ACHN (cell line): ENCODE measurements at regions not wholly inside any gene's neighbourhood (a gene's known extent, or its start where the extent isn't known, plus 50 kb on each side); places are given as distances from the start of the nearest gene placed in this dataset.
"Not testable (repeated sequence)": the region's sequence is repeated elsewhere in the genome, so short reads cannot be mapped to it uniquely, and the experiment has no call there.

Source experiments
- DNase-seq: peaks from one replicate; pipeline ENCODE4 v3.0.0-alpha.2; 2015
- in situ Hi-C: cut with HindIII; loops from 2 replicates; pipeline ENCODE4 v1.10.0; 2017; ENCODE audit warnings: low sequenced_read_pairs, low pct_ligation_motif_present, low pct_unique_long_range_greater_than_20kb

- in situ Hi-C loops, DNase-seq: not testable (repeated sequence)
These were observed 226.2 kb upstream of the VSTM2A start for GRCh38 chr7:54315955-54316354.

- in situ Hi-C loops, result no loop called here
- no peak for DNase-seq
These were observed 215.5 kb upstream of the VSTM2A start for GRCh38 chr7:54326592-54327167.

- DNase-seq, result no peak
- in situ Hi-C loops, result no loop called here
These were observed 211.9 kb upstream of the VSTM2A start for GRCh38 chr7:54330216-54330800.

- DNase-seq, result no peak
- in situ Hi-C loops, result no loop called here
These were observed 210.9 kb upstream of the VSTM2A start for GRCh38 chr7:54331311-54331710.

GRCh38 chr7:54332301-54332700 lies 209.9 kb upstream of the VSTM2A start:
- in situ Hi-C loops, result no loop called here
- no peak for DNase-seq

GRCh38 chr7:54333952-54334351 lies 208.2 kb upstream of the VSTM2A start:
- DNase-seq, result no peak
- in situ Hi-C loops, result no loop called here

GRCh38 chr7:54336800-54337199 lies 205.4 kb upstream of the VSTM2A start:
- no peak for DNase-seq
- in situ Hi-C loops, result no loop called here

- in situ Hi-C loops, result no loop called here
- no peak for DNase-seq
These were observed 204.7 kb upstream of the VSTM2A start for GRCh38 chr7:54337466-54337865.

GRCh38 chr7:54338319-54338718 lies 203.9 kb upstream of the VSTM2A start:
- DNase-seq, result no peak
- in situ Hi-C loops, result no loop called here

- no peak for DNase-seq
- in situ Hi-C loops, result no loop called here
These were observed 203.1 kb upstream of the VSTM2A start for GRCh38 chr7:54339073-54339472.

- in situ Hi-C loops, result no loop called here
- DNase-seq, result no peak
These were observed 199.7 kb upstream of the VSTM2A start for GRCh38 chr7:54342458-54342857.

GRCh38 chr7:54343511-54343910 lies 198.7 kb upstream of the VSTM2A start:
- in situ Hi-C loops, result no loop called here
- DNase-seq, result no peak

GRCh38 chr7:54345746-54346145 lies 196.4 kb upstream of the VSTM2A start:
- in situ Hi-C loops, result no loop called here
- DNase-seq, result no peak

GRCh38 chr7:54349229-54349628 lies 192.9 kb upstream of the VSTM2A start:
- in situ Hi-C loops, result no loop called here
- DNase-seq, result no peak

GRCh38 chr7:54354436-54354835 lies 187.7 kb upstream of the VSTM2A start:
- in situ Hi-C loops, result no loop called here

GRCh38 chr7:54355842-54356241 lies 186.3 kb upstream of the VSTM2A start:
- DNase-seq, result no peak
- in situ Hi-C loops, result no loop called here

More at GRCh38 chr7:54354436-54354835, 187.7 kb upstream of the VSTM2A start:
- no peak for DNase-seq

GRCh38 chr7:54360075-54360840 lies 181.9 kb upstream of the VSTM2A start:
- DNase-seq, result no peak
- in situ Hi-C loops, result no loop called here

GRCh38 chr7:54390565-54390964 lies 151.6 kb upstream of the VSTM2A start:
- DNase-seq, result no peak
- in situ Hi-C loops, result no loop called here

- no peak for DNase-seq
- in situ Hi-C loops, result no loop called here
These were observed 149.2 kb upstream of the VSTM2A start for GRCh38 chr7:54392935-54393334.

- in situ Hi-C loops, result no loop called here
- no peak for DNase-seq
These were observed 147.3 kb upstream of the VSTM2A start for GRCh38 chr7:54394834-54395233.
